ENCODE measurements at regions not wholly inside any gene's neighbourhood (a gene's known extent, or its start where the extent isn't known, plus 50 kb on each side); places are given as distances from the start of the nearest gene placed in this dataset.

- Histone ChIP-seq H4K20me1 (ENCODE audit: insufficient read depth, low read length) (no peaks in the 10 kb centered on the region), H3K79me2 (ENCODE audit: insufficient read depth, low read length) (no peaks in the 10 kb centered on the region), H3K4me3 (ENCODE audit: low read depth in 1 of 2, low read length in 2 of 2) (no peak overlapping the region), H3K27ac (ENCODE audit: low read length) (no peak overlapping the region), H3K4me2 (ENCODE audit: insufficient read depth, low read length) (no peak overlapping the region), H3K27me3 (ENCODE audit: insufficient read depth, low read length, poor library complexity) (no peaks in the 10 kb centered on the region), H3K9ac (ENCODE audit: low read depth, low read length) (no peak overlapping the region), H2AFZ (ENCODE audit: low read depth, low read length) (no peak overlapping the region), H3K36me3 (ENCODE audit: insufficient read depth, low read length) (no peaks in the 10 kb centered on the region), H3K9me3 (ENCODE audit: insufficient read depth, low read length, severe bottlenecking) (no peaks in the 10 kb centered on the region), H3K4me1 (ENCODE audit: insufficient read depth, low read length) (no peaks in the 10 kb centered on the region)
- TF ChIP-seq EZH2 (IDR thresholded peaks at IDR 0.05; ENCODE audit: borderline replicate concordance, low read depth, low read length, severe bottlenecking), result no peak
- TF ChIP-seq, protein P1, sequence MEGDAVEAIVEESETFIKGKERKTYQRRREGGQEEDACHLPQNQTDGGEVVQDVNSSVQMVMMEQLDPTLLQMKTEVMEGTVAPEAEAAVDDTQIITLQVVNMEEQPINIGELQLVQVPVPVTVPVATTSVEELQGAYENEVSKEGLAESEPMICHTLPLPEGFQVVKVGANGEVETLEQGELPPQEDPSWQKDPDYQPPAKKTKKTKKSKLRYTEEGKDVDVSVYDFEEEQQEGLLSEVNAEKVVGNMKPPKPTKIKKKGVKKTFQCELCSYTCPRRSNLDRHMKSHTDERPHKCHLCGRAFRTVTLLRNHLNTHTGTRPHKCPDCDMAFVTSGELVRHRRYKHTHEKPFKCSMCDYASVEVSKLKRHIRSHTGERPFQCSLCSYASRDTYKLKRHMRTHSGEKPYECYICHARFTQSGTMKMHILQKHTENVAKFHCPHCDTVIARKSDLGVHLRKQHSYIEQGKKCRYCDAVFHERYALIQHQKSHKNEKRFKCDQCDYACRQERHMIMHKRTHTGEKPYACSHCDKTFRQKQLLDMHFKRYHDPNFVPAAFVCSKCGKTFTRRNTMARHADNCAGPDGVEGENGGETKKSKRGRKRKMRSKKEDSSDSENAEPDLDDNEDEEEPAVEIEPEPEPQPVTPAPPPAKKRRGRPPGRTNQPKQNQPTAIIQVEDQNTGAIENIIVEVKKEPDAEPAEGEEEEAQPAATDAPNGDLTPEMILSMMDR (IDR thresholded peaks at IDR 0.05; ENCODE audit: borderline replicate concordance, extremely low read depth, low read length, poor library complexity, severe bottlenecking), result no peak
- DNase-seq (no peak), ATAC-seq (ENCODE audit: insufficient read depth, low read depth) (no peak)
Observed at GRCh38 chr5:68817632-68818031, 276.2 kb upstream of the SLC30A5 start.

DNA sequence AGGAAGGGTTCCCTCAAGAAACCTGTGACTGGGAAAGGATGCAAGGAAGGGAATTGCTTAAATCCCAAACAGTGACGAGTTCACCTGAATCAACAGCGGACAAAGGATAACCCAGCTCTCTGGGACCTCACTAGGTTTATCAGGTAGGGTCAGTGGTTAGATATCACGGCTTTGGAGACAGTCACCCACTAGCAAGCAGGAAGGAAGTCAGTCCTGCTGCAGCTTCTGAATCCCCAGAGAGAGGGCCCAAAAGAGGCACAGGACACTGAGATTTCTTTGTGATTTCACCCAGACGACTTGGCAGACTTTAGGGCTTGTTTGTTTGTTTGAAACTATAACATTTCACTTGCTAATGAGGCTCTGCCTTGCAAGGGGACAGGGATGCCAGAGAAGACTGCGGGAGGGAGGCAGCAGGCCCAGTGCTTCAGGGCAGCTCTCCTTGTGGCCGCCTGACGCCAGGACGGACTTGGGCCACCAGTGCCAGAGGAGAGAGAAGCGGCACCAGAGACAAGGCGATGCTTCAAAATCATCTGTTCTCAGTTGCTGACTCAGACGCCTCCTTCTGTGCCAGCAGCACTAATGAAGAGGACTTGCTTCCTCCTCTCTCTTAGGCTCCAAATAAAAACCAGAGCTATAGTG is 275.6 kb upstream of the SLC30A5 start:
- ATAC-seq (ENCODE audit: insufficient read depth, low read depth), result no peak
- no peaks in the 10 kb centered on the region for H3K9me3 ChIP-seq (ENCODE audit: insufficient read depth, low read length, severe bottlenecking)
- H3K4me1 ChIP-seq (ENCODE audit: insufficient read depth, low read length), result no peaks in the 10 kb centered on the region
- no peaks in the 10 kb centered on the region for H3K36me3 ChIP-seq (ENCODE audit: insufficient read depth, low read length)
- no peaks in the 10 kb centered on the region for H4K20me1 ChIP-seq (ENCODE audit: insufficient read depth, low read length)
- no peak overlapping the region for H3K4me3 ChIP-seq (ENCODE audit: low read depth in 1 of 2, low read length in 2 of 2)
- no peak for DNase-seq
- no peak overlapping the region for H3K27ac ChIP-seq (ENCODE audit: low read length)
- TF ChIP-seq, protein P1 (IDR thresholded peaks at IDR 0.05; ENCODE audit: borderline replicate concordance, extremely low read depth, low read length, poor library complexity, severe bottlenecking), result no peak
- no peak for TF ChIP-seq EZH2 (IDR thresholded peaks at IDR 0.05; ENCODE audit: borderline replicate concordance, low read depth, low read length, severe bottlenecking)
- no peak overlapping the region for H2AFZ ChIP-seq (ENCODE audit: low read depth, low read length)
- H3K9ac ChIP-seq (ENCODE audit: low read depth, low read length), result no peak overlapping the region
- H3K4me2 ChIP-seq (ENCODE audit: insufficient read depth, low read length), result no peak overlapping the region
- H3K79me2 ChIP-seq (ENCODE audit: insufficient read depth, low read length), result no peaks in the 10 kb centered on the region
- no peaks in the 10 kb centered on the region for H3K27me3 ChIP-seq (ENCODE audit: insufficient read depth, low read length, poor library complexity)

- H2AFZ ChIP-seq (ENCODE audit: low read depth, low read length), result no peak overlapping the region
- H3K9me3 ChIP-seq (ENCODE audit: insufficient read depth, low read length, severe bottlenecking), result no peaks in the 10 kb centered on the region
- TF ChIP-seq, protein P1 (IDR thresholded peaks at IDR 0.05; ENCODE audit: borderline replicate concordance, extremely low read depth, low read length, poor library complexity, severe bottlenecking), result no peak
- TF ChIP-seq EZH2 (IDR thresholded peaks at IDR 0.05; ENCODE audit: borderline replicate concordance, low read depth, low read length, severe bottlenecking), result no peak
- no peaks in the 10 kb centered on the region for H4K20me1 ChIP-seq (ENCODE audit: insufficient read depth, low read length)
- no peak overlapping the region for H3K4me3 ChIP-seq (ENCODE audit: low read depth in 1 of 2, low read length in 2 of 2)
- H3K4me1 ChIP-seq (ENCODE audit: insufficient read depth, low read length), result no peaks in the 10 kb centered on the region
- no peak for ATAC-seq (ENCODE audit: insufficient read depth, low read depth)
- no peak overlapping the region for H3K4me2 ChIP-seq (ENCODE audit: insufficient read depth, low read length)
- H3K79me2 ChIP-seq (ENCODE audit: insufficient read depth, low read length), result no peaks in the 10 kb centered on the region
- no peak overlapping the region for H3K9ac ChIP-seq (ENCODE audit: low read depth, low read length)
- DNase-seq, result no peak
- H3K27me3 ChIP-seq (ENCODE audit: insufficient read depth, low read length, poor library complexity), result no peaks in the 10 kb centered on the region
- no peaks in the 10 kb centered on the region for H3K36me3 ChIP-seq (ENCODE audit: insufficient read depth, low read length)
- H3K27ac ChIP-seq (ENCODE audit: low read length), result no peak overlapping the region
Observed at GRCh38 chr5:68818870-68819269, 274.9 kb upstream of the SLC30A5 start.

All from DND-41 (cell line).